ENCODE measurements at regions not wholly inside any gene's neighbourhood (a gene's known extent, or its start where the extent isn't known, plus 50 kb on each side); places are given as distances from the start of the nearest gene placed in this dataset.

- H3K36me3 ChIP-seq (ENCODE audit: control insufficient read depth in 4 of 4, insufficient read depth in 4 of 4, low read length in 3 of 4) = no peaks in the 10 kb centered on the region
- CTCF ChIA-PET = no interaction called here
- H3K27me3 ChIP-seq (replicated peaks in 2 of 5; ENCODE audit: control insufficient read depth in 4 of 5, insufficient read depth in 5 of 5, low read length in 4 of 5) = no peaks in the 10 kb centered on the region
- H3K9me3 ChIP-seq (ENCODE audit: control extremely low read depth in 1 of 5, control insufficient read depth in 4 of 5, insufficient read depth in 2 of 5, low read depth in 1 of 5, low read length in 4 of 5) = peaks cover 0 to 13% (median 3%) of the 10 kb centered on the region in 5 experiments
- 89% methylated on average over 3 of the region's 3 CpGs for WGBS (ENCODE audit: insufficient coverage)
- H3K4me3 ChIP-seq (ENCODE audit: control insufficient read depth in 1 of 7, extremely low read depth in 1 of 7, insufficient read depth in 4 of 7, low read depth in 2 of 7, low read length in 6 of 7) = no peak overlapping the region
- DNase-seq = no peak
- no peaks in the 10 kb centered on the region for H3K4me1 ChIP-seq (ENCODE audit: control extremely low read depth in 1 of 4, control insufficient read depth in 4 of 4, insufficient read depth in 4 of 4, low read length in 3 of 4)
- POLR2A ChIA-PET = no interaction called here
- H3K27ac ChIP-seq (ENCODE audit: insufficient read depth in 1 of 2, low read depth in 1 of 2, low read length in 2 of 2, poor library complexity in 1 of 2, severe bottlenecking in 2 of 2) = no peak overlapping the region
These were observed 347.1 kb downstream of the PYDC2 start for GRCh38 chr3:191808073-191808472.

- ChIA-PET POLR2A (no interaction called here), CTCF (no interaction called here)
- DNase-seq = no peak
- no peaks in the 10 kb centered on the region for H3K36me3 ChIP-seq (ENCODE audit: control insufficient read depth in 4 of 4, insufficient read depth in 4 of 4, low read length in 3 of 4)
- H3K27me3 ChIP-seq (replicated peaks in 2 of 5; ENCODE audit: control insufficient read depth in 4 of 5, insufficient read depth in 5 of 5, low read length in 4 of 5) = no peaks in the 10 kb centered on the region
- H3K27ac ChIP-seq (ENCODE audit: insufficient read depth in 1 of 2, low read depth in 1 of 2, low read length in 2 of 2, poor library complexity in 1 of 2, severe bottlenecking in 2 of 2) = no peak overlapping the region
- WGBS (ENCODE audit: insufficient coverage) = 100% methylated on average over 1 of the region's 1 CpG
- H3K4me3 ChIP-seq (ENCODE audit: control insufficient read depth in 1 of 7, extremely low read depth in 1 of 7, insufficient read depth in 4 of 7, low read depth in 2 of 7, low read length in 6 of 7) = no peak overlapping the region
- peaks cover 0 to 12% (median 2%) of the 10 kb centered on the region in 5 experiments for H3K9me3 ChIP-seq (ENCODE audit: control extremely low read depth in 1 of 5, control insufficient read depth in 4 of 5, insufficient read depth in 2 of 5, low read depth in 1 of 5, low read length in 4 of 5)
- H3K4me1 ChIP-seq (ENCODE audit: control extremely low read depth in 1 of 4, control insufficient read depth in 4 of 4, insufficient read depth in 4 of 4, low read length in 3 of 4) = no peaks in the 10 kb centered on the region
These were observed 348.5 kb downstream of the PYDC2 start for GRCh38 chr3:191809326-191809949.

GRCh38 chr3:191813245-191813644 is 352.3 kb downstream of the PYDC2 start:
- no peaks in the 10 kb centered on the region for H3K27me3 ChIP-seq (replicated peaks in 2 of 5; ENCODE audit: control insufficient read depth in 4 of 5, insufficient read depth in 5 of 5, low read length in 4 of 5)
- H3K36me3 ChIP-seq (ENCODE audit: control insufficient read depth in 4 of 4, insufficient read depth in 4 of 4, low read length in 3 of 4) = no peaks in the 10 kb centered on the region
- ChIA-PET CTCF (no interaction called here), POLR2A (no interaction called here)
- H3K27ac ChIP-seq (ENCODE audit: insufficient read depth in 1 of 2, low read depth in 1 of 2, low read length in 2 of 2, poor library complexity in 1 of 2, severe bottlenecking in 2 of 2) = no peak overlapping the region
- peaks cover 0 to 6% (median 0%) of the 10 kb centered on the region in 5 experiments for H3K9me3 ChIP-seq (ENCODE audit: control extremely low read depth in 1 of 5, control insufficient read depth in 4 of 5, insufficient read depth in 2 of 5, low read depth in 1 of 5, low read length in 4 of 5)
- DNase-seq = no peak
- H3K4me1 ChIP-seq (ENCODE audit: control extremely low read depth in 1 of 4, control insufficient read depth in 4 of 4, insufficient read depth in 4 of 4, low read length in 3 of 4) = no peaks in the 10 kb centered on the region
- H3K4me3 ChIP-seq (ENCODE audit: control insufficient read depth in 1 of 7, extremely low read depth in 1 of 7, insufficient read depth in 4 of 7, low read depth in 2 of 7, low read length in 6 of 7) = no peak overlapping the region

- H3K9me3 ChIP-seq (ENCODE audit: control extremely low read depth in 1 of 5, control insufficient read depth in 4 of 5, insufficient read depth in 2 of 5, low read depth in 1 of 5, low read length in 4 of 5) = no peaks in the 10 kb centered on the region
- DNase-seq = no peak
- no peaks in the 10 kb centered on the region for H3K36me3 ChIP-seq (ENCODE audit: control insufficient read depth in 4 of 4, insufficient read depth in 4 of 4, low read length in 3 of 4)
- CTCF ChIA-PET = no interaction called here
- no peaks in the 10 kb centered on the region for H3K27me3 ChIP-seq (replicated peaks in 2 of 5; ENCODE audit: control insufficient read depth in 4 of 5, insufficient read depth in 5 of 5, low read length in 4 of 5)
- no peaks in the 10 kb centered on the region for H3K4me1 ChIP-seq (ENCODE audit: control extremely low read depth in 1 of 4, control insufficient read depth in 4 of 4, insufficient read depth in 4 of 4, low read length in 3 of 4)
- H3K4me3 ChIP-seq (ENCODE audit: control insufficient read depth in 1 of 7, extremely low read depth in 1 of 7, insufficient read depth in 4 of 7, low read depth in 2 of 7, low read length in 6 of 7) = no peak overlapping the region
- no peak overlapping the region for H3K27ac ChIP-seq (ENCODE audit: insufficient read depth in 1 of 2, low read depth in 1 of 2, low read length in 2 of 2, poor library complexity in 1 of 2, severe bottlenecking in 2 of 2)
- POLR2A ChIA-PET = no interaction called here
These were observed 387.9 kb downstream of the PYDC2 start for GRCh38 chr3:191848818-191849217.

- Histone ChIP-seq H3K27me3 (replicated peaks in 2 of 5; ENCODE audit: control insufficient read depth in 4 of 5, insufficient read depth in 5 of 5, low read length in 4 of 5) (no peaks in the 10 kb centered on the region), H3K27ac (ENCODE audit: insufficient read depth in 1 of 2, low read depth in 1 of 2, low read length in 2 of 2, poor library complexity in 1 of 2, severe bottlenecking in 2 of 2) (no peak overlapping the region), H3K4me3 (ENCODE audit: control insufficient read depth in 1 of 7, extremely low read depth in 1 of 7, insufficient read depth in 4 of 7, low read depth in 2 of 7, low read length in 6 of 7) (no peak overlapping the region), H3K4me1 (ENCODE audit: control extremely low read depth in 1 of 4, control insufficient read depth in 4 of 4, insufficient read depth in 4 of 4, low read length in 3 of 4) (no peaks in the 10 kb centered on the region), H3K36me3 (ENCODE audit: control insufficient read depth in 4 of 4, insufficient read depth in 4 of 4, low read length in 3 of 4) (no peaks in the 10 kb centered on the region), H3K9me3 (ENCODE audit: control extremely low read depth in 1 of 5, control insufficient read depth in 4 of 5, insufficient read depth in 2 of 5, low read depth in 1 of 5, low read length in 4 of 5) (no peaks in the 10 kb centered on the region)
- no peak for DNase-seq
- POLR2A ChIA-PET = interaction anchor here (0.6 kb wide), 1 partner anchor 7 kb away, joined by 3 read pairs; no protein-coding TSS in a partner anchor
- 83% methylated on average over 2 of the region's 3 CpGs for WGBS (ENCODE audit: insufficient coverage)
- CTCF ChIA-PET = no interaction called here
These were observed 398.6 kb downstream of the PYDC2 start for GRCh38 chr3:191859531-191859930.

- Histone ChIP-seq H3K4me1 (ENCODE audit: control extremely low read depth in 1 of 4, control insufficient read depth in 4 of 4, insufficient read depth in 4 of 4, low read length in 3 of 4) (no peaks in the 10 kb centered on the region), H3K27me3 (replicated peaks in 2 of 5; ENCODE audit: control insufficient read depth in 4 of 5, insufficient read depth in 5 of 5, low read length in 4 of 5) (no peaks in the 10 kb centered on the region), H3K4me3 (ENCODE audit: control insufficient read depth in 1 of 7, extremely low read depth in 1 of 7, insufficient read depth in 4 of 7, low read depth in 2 of 7, low read length in 6 of 7) (no peak overlapping the region), H3K9me3 (ENCODE audit: control extremely low read depth in 1 of 5, control insufficient read depth in 4 of 5, insufficient read depth in 2 of 5, low read depth in 1 of 5, low read length in 4 of 5) (no peaks in the 10 kb centered on the region), H3K27ac (ENCODE audit: insufficient read depth in 1 of 2, low read depth in 1 of 2, low read length in 2 of 2, poor library complexity in 1 of 2, severe bottlenecking in 2 of 2) (no peak overlapping the region), H3K36me3 (ENCODE audit: control insufficient read depth in 4 of 4, insufficient read depth in 4 of 4, low read length in 3 of 4) (no peaks in the 10 kb centered on the region)
- ChIA-PET CTCF (interaction anchor here (1.4 kb wide), 1 partner anchor 22 kb away, joined by 4 read pairs; no protein-coding TSS in a partner anchor), POLR2A (no interaction called here)
- no peak for DNase-seq
- WGBS (ENCODE audit: insufficient coverage) = 77% methylated on average over 2 of the region's 5 CpGs
These were observed 408.9 kb downstream of the PYDC2 start for GRCh38 chr3:191869738-191870415.

- ChIA-PET CTCF (no interaction called here), POLR2A (no interaction called here)
- 94% methylated on average over 2 of the region's 2 CpGs for WGBS (ENCODE audit: insufficient coverage)
These were observed 412.8 kb downstream of the PYDC2 start for GRCh38 chr3:191873736-191874135.

More at GRCh38 chr3:191873736-191874135, 412.8 kb downstream of the PYDC2 start:
- H3K27me3 ChIP-seq (replicated peaks in 2 of 5; ENCODE audit: control insufficient read depth in 4 of 5, insufficient read depth in 5 of 5, low read length in 4 of 5) = no peaks in the 10 kb centered on the region
- H3K4me3 ChIP-seq (ENCODE audit: control insufficient read depth in 1 of 7, extremely low read depth in 1 of 7, insufficient read depth in 4 of 7, low read depth in 2 of 7, low read length in 6 of 7) = no peak overlapping the region
- no peaks in the 10 kb centered on the region for H3K36me3 ChIP-seq (ENCODE audit: control insufficient read depth in 4 of 4, insufficient read depth in 4 of 4, low read length in 3 of 4)
- no peaks in the 10 kb centered on the region for H3K9me3 ChIP-seq (ENCODE audit: control extremely low read depth in 1 of 5, control insufficient read depth in 4 of 5, insufficient read depth in 2 of 5, low read depth in 1 of 5, low read length in 4 of 5)
- H3K27ac ChIP-seq (ENCODE audit: insufficient read depth in 1 of 2, low read depth in 1 of 2, low read length in 2 of 2, poor library complexity in 1 of 2, severe bottlenecking in 2 of 2) = no peak overlapping the region
- no peaks in the 10 kb centered on the region for H3K4me1 ChIP-seq (ENCODE audit: control extremely low read depth in 1 of 4, control insufficient read depth in 4 of 4, insufficient read depth in 4 of 4, low read length in 3 of 4)
- no peak for DNase-seq

All from common myeloid progenitor, CD34-positive (primary cell).